Mucosa of descending colon (tissue), 3 donors: ENCODE measurements at regions not wholly inside any gene's neighbourhood (a gene's known extent, or its start where the extent isn't known, plus 50 kb on each side); places are given as distances from the start of the nearest gene placed in this dataset.

ENCODE experiments used
- ATAC-seq: fragments of 200-7000 bp; cut with Tn5 transposase; one replicate; pipeline ENCODE4 v1.9.1; 2020; ENCODE audit warnings: mild to moderate bottlenecking, moderate library complexity
- DNase-seq, 3 donors: peaks; one replicate each; pipeline ENCODE4 v3.0.0-alpha.2; 2020
- H3K36me3 ChIP-seq: fragments of 200-600 bp; one replicate; pipeline ENCODE4 v1.8.0; 2021; ENCODE audit warnings: low read depth, mild to moderate bottlenecking
- H3K4me1 ChIP-seq: fragments of 200-600 bp; one replicate; pipeline ENCODE4 v1.8.0; 2021; ENCODE audit warnings: low read depth, mild to moderate bottlenecking
- H3K4me3 ChIP-seq: fragments of 200-600 bp; one replicate; pipeline ENCODE4 v1.8.0; 2021; ENCODE audit warnings: mild to moderate bottlenecking
- H3K9me3 ChIP-seq: fragments of 200-600 bp; one replicate; pipeline ENCODE4 v1.8.0; 2021; ENCODE audit warnings: mild to moderate bottlenecking
- intact Hi-C, 2 donors: fragments of 100-400 bp; cut with DNase I in 1 of 2; cut with micrococcal nuclease in 1 of 2; formaldehyde crosslinking; loops; one replicate each; pipeline versions ENCODE4 v1.11.0 to v1.11.1; 2022; cut with DNase I, micrococcal nuclease
- TF ChIP-seq, protein P1 (sequence below): fragments of 200-600 bp; IDR thresholded peaks from one replicate; pipeline ENCODE4 v1.8.0; 2022; ENCODE audit warnings: antibody characterized with exemption, mild to moderate bottlenecking
- donor health status: DM: no; HTN: no; CAD: no; lungs with moderate emphysema.
- donor health status: DM: no; HTN: no; CAD: no.
- donor health status: DM: no; HTN: yes; CAD: no.

DNA sequence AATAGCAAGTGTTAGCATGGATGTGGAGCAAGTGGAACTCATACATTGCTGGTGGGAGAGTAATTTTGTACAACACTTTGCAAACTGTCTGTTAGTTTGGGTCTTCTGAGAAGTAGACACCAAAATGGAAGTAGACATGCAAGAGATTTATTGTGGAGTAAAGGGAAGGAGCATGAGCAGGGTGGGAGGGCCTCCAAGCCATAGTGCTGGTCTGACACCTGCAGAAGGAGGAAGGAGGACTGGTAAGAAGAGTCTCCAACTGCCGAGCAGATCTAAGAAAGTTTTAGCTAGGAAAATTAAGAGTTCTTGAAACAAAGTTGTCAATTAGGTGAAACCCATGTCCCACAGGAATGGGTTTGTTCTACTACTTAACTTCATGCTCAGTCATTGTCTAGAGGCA is 64.0 kb upstream of the DDIT4L start:
- TF ChIP-seq, protein P1, sequence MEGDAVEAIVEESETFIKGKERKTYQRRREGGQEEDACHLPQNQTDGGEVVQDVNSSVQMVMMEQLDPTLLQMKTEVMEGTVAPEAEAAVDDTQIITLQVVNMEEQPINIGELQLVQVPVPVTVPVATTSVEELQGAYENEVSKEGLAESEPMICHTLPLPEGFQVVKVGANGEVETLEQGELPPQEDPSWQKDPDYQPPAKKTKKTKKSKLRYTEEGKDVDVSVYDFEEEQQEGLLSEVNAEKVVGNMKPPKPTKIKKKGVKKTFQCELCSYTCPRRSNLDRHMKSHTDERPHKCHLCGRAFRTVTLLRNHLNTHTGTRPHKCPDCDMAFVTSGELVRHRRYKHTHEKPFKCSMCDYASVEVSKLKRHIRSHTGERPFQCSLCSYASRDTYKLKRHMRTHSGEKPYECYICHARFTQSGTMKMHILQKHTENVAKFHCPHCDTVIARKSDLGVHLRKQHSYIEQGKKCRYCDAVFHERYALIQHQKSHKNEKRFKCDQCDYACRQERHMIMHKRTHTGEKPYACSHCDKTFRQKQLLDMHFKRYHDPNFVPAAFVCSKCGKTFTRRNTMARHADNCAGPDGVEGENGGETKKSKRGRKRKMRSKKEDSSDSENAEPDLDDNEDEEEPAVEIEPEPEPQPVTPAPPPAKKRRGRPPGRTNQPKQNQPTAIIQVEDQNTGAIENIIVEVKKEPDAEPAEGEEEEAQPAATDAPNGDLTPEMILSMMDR: no peak
- no peak for ATAC-seq

GRCh38 chr4:100248476-100248875 is 58.2 kb upstream of the DDIT4L start:
- Histone ChIP-seq H3K4me3 (no peak overlapping the region), H3K4me1 (no peaks in the 10 kb centered on the region), H3K36me3 (no peaks in the 10 kb centered on the region), H3K9me3 (no peaks in the 10 kb centered on the region)
- intact Hi-C loops: no loop called here
- DNase-seq (no peak), ATAC-seq (no peak)
- TF ChIP-seq, protein P1: no peak

More for the DNA sequence above, 64.0 kb upstream of the DDIT4L start:
- H3K9me3 ChIP-seq: no peaks in the 10 kb centered on the region
- no peak for DNase-seq
- no peaks in the 10 kb centered on the region for H3K4me1 ChIP-seq
- H3K36me3 ChIP-seq: no peaks in the 10 kb centered on the region
- H3K4me3 ChIP-seq: no peak overlapping the region
- intact Hi-C loops: no loop called here

GRCh38 chr4:100246697-100247096 is 56.4 kb upstream of the DDIT4L start:
- H3K9me3 ChIP-seq: no peaks in the 10 kb centered on the region
- DNase-seq (no peak), ATAC-seq (no peak)
- no peaks in the 10 kb centered on the region for H3K36me3 ChIP-seq
- no peak overlapping the region for H3K4me3 ChIP-seq
- intact Hi-C loops: no loop called here
- TF ChIP-seq, protein P1: no peak
- H3K4me1 ChIP-seq: no peaks in the 10 kb centered on the region

DNA sequence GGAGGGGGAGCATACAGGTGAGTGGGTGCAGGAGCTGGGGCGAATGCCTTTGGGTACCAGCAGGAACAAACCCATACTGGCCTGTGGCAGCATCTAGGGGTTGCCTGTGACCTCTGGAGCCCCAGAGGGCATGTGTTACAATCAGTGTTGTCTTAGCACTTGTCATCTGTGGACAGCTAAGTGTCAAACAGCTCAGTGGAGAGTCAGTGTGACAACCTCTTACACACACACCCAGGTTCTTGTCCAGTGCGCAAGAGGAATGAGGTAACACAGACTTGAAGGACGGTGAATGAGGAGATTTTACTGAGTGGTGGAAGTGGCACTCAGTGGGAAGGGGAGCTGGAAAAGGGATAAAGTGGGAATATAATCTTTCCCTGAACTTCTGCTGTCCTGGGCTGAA is 54.1 kb upstream of the DDIT4L start:
- no peak for ATAC-seq
- Histone ChIP-seq H3K36me3 (no peaks in the 10 kb centered on the region), H3K4me3 (no peak overlapping the region), H3K4me1 (no peaks in the 10 kb centered on the region), H3K9me3 (no peaks in the 10 kb centered on the region)
- DNase-seq: no peak
- intact Hi-C loops: no loop called here
- TF ChIP-seq, protein P1: no peak
